ENCODE measurements at regions not wholly inside any gene's neighbourhood (a gene's known extent, or its start where the extent isn't known, plus 50 kb on each side); places are given as distances from the start of the nearest gene placed in this dataset.

DNA sequence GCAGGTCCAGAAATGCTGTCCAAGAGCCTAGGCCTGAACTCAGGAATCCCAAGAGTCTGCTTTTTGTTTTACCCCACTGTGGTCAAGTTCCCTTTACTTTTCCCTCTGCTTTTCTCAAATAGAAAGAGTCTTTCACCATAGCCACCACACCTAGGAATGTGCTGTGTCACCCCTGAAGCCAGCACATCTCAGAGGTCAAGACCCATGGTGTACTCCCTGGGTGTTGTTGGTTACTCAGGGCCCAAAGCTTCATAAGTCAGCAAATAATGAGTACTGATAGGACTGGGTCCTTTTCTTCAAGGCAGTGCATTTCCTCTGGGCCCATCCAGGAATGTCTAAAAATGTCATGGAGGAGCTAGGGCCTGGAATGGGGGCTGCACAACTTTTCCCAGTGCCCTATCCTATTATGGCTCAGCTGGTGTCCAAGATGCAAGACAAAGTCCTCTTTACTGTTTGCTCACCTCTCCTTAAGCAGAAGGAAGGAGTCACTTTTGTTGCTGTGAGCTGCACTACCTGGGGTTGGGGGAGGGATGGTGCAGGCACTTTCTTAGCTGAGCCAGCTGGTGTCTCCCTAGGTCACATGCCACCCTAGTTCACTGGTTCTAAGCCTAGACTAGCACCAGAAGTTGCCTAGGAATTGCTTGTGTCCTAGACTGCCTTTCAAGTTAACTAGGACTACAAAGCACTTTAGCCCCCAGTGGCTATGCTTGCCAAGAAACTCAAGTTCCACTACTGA is 62.4 kb upstream of the RXFP1 start:
- TF ChIP-seq POLR2A (IDR thresholded peaks at IDR 0.05; ENCODE audit: low read depth, low read length) (no peak), EZH2 (IDR thresholded peaks at IDR 0.05; ENCODE audit: borderline replicate concordance, low read depth, low read length, severe bottlenecking) (no peak)
